Mucosa of stomach (tissue), 1 donor: ENCODE measurements at regions not wholly inside any gene's neighbourhood (a gene's known extent, or its start where the extent isn't known, plus 50 kb on each side); places are given as distances from the start of the nearest gene placed in this dataset.
"Not testable (repeated sequence)": the region's sequence is repeated elsewhere in the genome, so short reads cannot be mapped to it uniquely, and the experiment has no call there.

Source experiments
- H3K27me3 ChIP-seq: one replicate; pipeline ENCODE4 v1.7.0; 2013; ENCODE audit warnings: mild to moderate bottlenecking, low read length; ENCODE audit not compliant: control insufficient read depth, insufficient read depth
- H3K36me3 ChIP-seq: one replicate; pipeline ENCODE4 v1.7.0; 2013; ENCODE audit warnings: low read length; ENCODE audit not compliant: control insufficient read depth, insufficient read depth
- H3K4me1 ChIP-seq: one replicate; pipeline ENCODE4 v1.7.0; 2013; ENCODE audit warnings: mild to moderate bottlenecking, low read length; ENCODE audit not compliant: control insufficient read depth, insufficient read depth
- H3K4me3 ChIP-seq: one replicate; pipeline ENCODE4 v1.7.0; 2013; ENCODE audit warnings: low read length
- H3K9ac ChIP-seq: one replicate; pipeline ENCODE4 v1.7.0; 2013; ENCODE audit warnings: mild to moderate bottlenecking, low read length, moderate library complexity
- H3K9me3 ChIP-seq: one replicate; pipeline ENCODE4 v1.7.0; 2013; ENCODE audit warnings: mild to moderate bottlenecking, low read length, moderate library complexity; ENCODE audit not compliant: control insufficient read depth
- donor health status: Pancreatic carcinoma.

DNA sequence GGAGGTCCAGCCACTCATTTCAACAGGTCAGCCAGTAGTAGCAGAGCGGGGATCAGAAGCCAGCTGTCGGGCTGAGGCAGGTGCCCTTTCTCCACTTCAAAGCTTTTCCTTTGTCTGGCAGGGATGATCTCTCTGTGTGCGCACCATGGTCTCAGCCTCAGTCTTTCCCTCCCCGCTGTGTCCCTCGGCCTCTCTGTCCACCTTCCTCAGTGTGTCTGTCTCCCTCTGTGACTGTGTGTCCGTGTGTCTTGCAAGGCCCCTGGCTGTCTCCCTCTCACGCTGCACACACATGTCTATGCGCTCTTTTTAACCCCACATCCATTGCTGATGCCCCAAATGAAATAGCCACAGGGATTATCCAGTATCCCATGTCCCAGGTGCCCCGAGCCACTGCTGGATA, 134.0 kb upstream of the ZNF469 start:
- H3K4me3 ChIP-seq, H3K36me3 ChIP-seq, H3K4me1 ChIP-seq, H3K9me3 ChIP-seq, H3K27me3 ChIP-seq, H3K9ac ChIP-seq: not testable (repeated sequence)

GRCh38 chr16:88250381-88250780, 132.4 kb upstream of the ZNF469 start:
- H3K4me3 ChIP-seq, H3K36me3 ChIP-seq, H3K9ac ChIP-seq, H3K27me3 ChIP-seq, H3K4me1 ChIP-seq, H3K9me3 ChIP-seq: not testable (repeated sequence)

DNA sequence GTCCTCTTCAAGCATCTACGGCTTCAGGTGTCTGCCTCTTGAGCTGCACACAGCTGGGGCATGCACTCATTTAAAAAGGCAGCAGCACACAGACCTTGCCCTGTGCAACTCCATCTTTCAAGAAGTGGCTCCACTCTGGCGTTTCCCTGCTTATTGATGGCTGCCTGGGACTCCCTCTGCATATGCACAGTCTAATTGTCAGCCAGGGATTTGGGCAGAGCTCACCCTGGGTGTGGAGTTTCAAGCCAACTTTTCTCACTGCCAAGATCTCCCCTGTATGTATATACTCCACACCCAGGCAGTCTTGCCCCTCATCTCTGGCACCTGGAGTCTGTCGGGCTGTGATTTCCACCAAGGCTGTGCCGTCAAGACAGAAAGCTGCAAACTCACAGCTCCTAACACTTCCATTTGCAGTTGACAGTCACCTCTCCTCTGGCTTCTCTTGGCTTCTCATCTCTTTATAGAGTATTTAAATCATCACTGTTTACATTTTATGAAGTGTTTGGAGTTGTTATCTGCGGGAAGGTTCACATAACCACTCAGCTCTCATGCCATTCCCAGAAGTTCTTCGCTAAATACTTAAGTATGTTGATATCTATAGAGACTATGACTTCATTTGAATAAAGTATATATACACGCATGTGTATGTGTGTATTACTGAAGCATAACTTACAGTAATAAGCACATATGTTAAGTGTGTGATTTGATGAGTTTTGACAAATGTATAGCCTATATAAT, 130.5 kb upstream of the ZNF469 start:
- H3K4me1 ChIP-seq, H3K9me3 ChIP-seq, H3K9ac ChIP-seq, H3K4me3 ChIP-seq, H3K36me3 ChIP-seq, H3K27me3 ChIP-seq: not testable (repeated sequence)

DNA sequence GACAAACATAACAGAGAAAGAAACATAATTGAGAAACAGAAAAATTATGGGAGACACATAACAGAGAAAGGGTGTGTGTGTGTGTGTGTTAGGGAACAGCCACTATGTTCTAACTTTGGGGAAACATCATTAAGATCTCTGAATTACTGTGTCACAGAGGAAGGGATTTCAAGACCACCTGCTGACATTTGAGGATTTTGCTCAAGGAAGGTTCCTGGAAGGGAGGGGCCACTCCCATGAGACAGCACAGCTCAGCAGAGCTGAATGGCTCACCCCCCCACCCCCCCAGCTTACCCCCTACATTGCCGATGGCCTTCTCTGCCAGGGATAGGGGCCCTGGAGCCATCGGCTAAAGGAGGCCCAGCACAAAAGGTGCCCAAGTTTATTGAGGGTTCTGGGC, 124.6 kb upstream of the ZNF469 start:
- not testable (repeated sequence) for H3K4me1 ChIP-seq, H3K9me3 ChIP-seq, H3K4me3 ChIP-seq, H3K9ac ChIP-seq, H3K36me3 ChIP-seq
- peaks cover 11% of the 10 kb centered on the region for H3K27me3 ChIP-seq

GRCh38 chr16:88258764-88259525, 123.8 kb upstream of the ZNF469 start:
- not testable (repeated sequence) for H3K4me3 ChIP-seq, H3K36me3 ChIP-seq, H3K9me3 ChIP-seq, H3K4me1 ChIP-seq, H3K9ac ChIP-seq
- peaks cover 11% of the 10 kb centered on the region for H3K27me3 ChIP-seq

GRCh38 chr16:88259538-88259937, 123.2 kb upstream of the ZNF469 start:
- H3K4me3 ChIP-seq, H3K4me1 ChIP-seq, H3K9me3 ChIP-seq, H3K36me3 ChIP-seq, H3K9ac ChIP-seq: not testable (repeated sequence)
- H3K27me3 ChIP-seq: peaks cover 13% of the 10 kb centered on the region

GRCh38 chr16:88260146-88260545, 122.6 kb upstream of the ZNF469 start:
- H3K9ac ChIP-seq, H3K4me1 ChIP-seq, H3K36me3 ChIP-seq, H3K9me3 ChIP-seq, H3K4me3 ChIP-seq: not testable (repeated sequence)
- peaks cover 14% of the 10 kb centered on the region for H3K27me3 ChIP-seq

- not testable (repeated sequence) for H3K9ac ChIP-seq, H3K4me3 ChIP-seq, H3K36me3 ChIP-seq, H3K9me3 ChIP-seq
- Histone ChIP-seq H3K4me1 (peaks cover 15% of the 10 kb centered on the region), H3K27me3 (peaks cover 14% of the 10 kb centered on the region)
These were observed 121.7 kb upstream of the ZNF469 start for GRCh38 chr16:88260881-88261665.

GRCh38 chr16:88261814-88262605, 120.7 kb upstream of the ZNF469 start:
- H3K4me3 ChIP-seq, H3K9ac ChIP-seq, H3K36me3 ChIP-seq, H3K9me3 ChIP-seq: not testable (repeated sequence)
- Histone ChIP-seq H3K27me3 (peaks cover 18% of the 10 kb centered on the region), H3K4me1 (peaks cover 15% of the 10 kb centered on the region)

DNA sequence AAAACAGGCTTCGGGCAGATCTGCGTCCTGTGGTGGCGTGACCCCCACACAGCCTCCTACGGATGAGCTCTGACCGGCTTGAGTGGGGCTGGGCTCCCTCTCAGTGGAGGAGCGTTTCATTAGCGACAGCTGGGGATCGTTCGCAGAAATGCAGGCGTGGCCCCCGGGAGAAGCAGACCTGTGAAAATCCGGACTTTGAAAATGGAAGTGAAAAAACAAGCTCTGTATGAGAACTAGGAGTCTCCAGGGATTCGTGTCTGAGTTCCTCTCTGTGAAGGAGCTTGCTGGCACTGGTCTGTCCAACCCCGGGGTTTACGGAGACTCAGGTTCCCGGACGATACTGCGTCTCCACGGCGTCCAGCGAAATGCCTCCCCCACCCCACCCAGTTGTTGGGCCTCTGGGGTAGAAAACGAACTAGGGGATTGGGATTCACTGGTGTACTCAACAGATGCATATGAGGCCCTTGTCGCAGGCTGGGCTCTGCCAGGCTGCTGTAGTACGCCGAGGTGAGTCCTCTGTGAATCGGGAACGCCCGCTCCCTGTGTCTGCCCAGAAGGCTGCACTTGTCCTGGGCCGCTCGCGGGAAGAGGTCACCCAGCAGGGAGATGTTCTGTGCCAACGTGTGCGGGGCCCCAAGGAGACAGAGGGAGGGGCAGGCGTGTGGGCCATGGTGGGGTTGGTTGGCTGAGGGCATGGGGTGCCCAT, 119.7 kb upstream of the ZNF469 start:
- not testable (repeated sequence) for H3K9me3 ChIP-seq, H3K36me3 ChIP-seq, H3K9ac ChIP-seq, H3K4me3 ChIP-seq
- Histone ChIP-seq H3K27me3 (peaks cover 24% of the 10 kb centered on the region), H3K4me1 (peaks cover 15% of the 10 kb centered on the region)

DNA sequence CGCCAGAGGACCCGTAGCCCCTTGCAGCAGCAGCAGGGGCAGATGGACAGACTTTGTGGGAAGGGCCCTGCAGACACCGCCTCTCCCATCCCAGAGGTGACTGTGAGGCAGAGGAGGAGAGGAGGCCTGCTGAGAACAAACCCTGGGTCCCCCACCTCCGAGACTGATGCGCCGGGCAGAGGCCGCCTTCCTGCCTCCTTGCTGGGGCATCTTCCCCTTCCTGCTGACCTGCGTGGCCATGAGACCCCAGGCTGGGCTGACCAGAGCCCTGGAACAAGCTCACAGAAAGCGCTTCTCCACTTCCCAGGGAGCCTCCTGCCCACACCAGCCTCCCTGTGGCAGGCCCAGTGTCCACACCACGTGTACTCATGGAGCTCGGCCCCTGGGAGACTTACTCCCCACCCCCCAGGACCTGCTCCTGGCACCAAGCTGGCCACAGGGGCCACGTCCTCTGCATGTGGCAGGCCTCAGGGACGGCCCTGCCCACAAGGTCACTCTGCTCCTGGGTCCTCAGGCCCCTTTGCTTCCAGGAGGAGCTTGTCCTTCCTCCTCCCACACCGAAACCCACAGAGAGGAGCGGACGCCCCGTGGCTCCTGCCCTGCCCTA, 119.0 kb upstream of the ZNF469 start:
- H3K9me3 ChIP-seq: not testable (repeated sequence)
- H3K27me3 ChIP-seq: peaks cover 19% of the 10 kb centered on the region

More for the DNA sequence above, 119.0 kb upstream of the ZNF469 start:
- H3K36me3 ChIP-seq, H3K4me3 ChIP-seq, H3K9ac ChIP-seq: not testable (repeated sequence)
- H3K4me1 ChIP-seq: peaks cover 15% of the 10 kb centered on the region
